GM12892 (cell line): ENCODE measurements at regions not wholly inside any gene's neighbourhood (a gene's known extent, or its start where the extent isn't known, plus 50 kb on each side); places are given as distances from the start of the nearest gene placed in this dataset.
"Not testable (repeated sequence)": the region's sequence is repeated elsewhere in the genome, so short reads cannot be mapped to it uniquely, and the experiment has no call there.

Experiments used
- DNase-seq: peaks from one replicate; pipeline ENCODE4 v3.0.0; 2011; ENCODE audit not compliant: insufficient read length
- FAIRE-seq: peaks from 2 replicates; lab custom pipeline; 2011; peaks lifted over from hg19 to GRCh38; lab: Jason Lieb, UNC
- POLR2A ChIP-seq: IDR thresholded peaks from 2 replicates; pipeline ENCODE4 v1.6.1; 2011; ENCODE audit warnings: low read depth, low read length, control low read depth
- POLR2AphosphoS5 ChIP-seq: IDR thresholded peaks from 2 replicates; pipeline ENCODE4 v1.6.1; 2011; ENCODE audit warnings: low read depth, low read length, control low read depth
- TAF1 ChIP-seq: IDR thresholded peaks from 2 replicates; pipeline ENCODE4 v1.6.1; 2011; ENCODE audit warnings: low read depth, mild to moderate bottlenecking, control low read depth, low read length, borderline replicate concordance

- DNase-seq (no peak), FAIRE-seq (no peak)
- TF ChIP-seq POLR2A (no peak), POLR2AphosphoS5 (no peak), TAF1 (no peak)
Measured at GRCh38 chr12:59075968-59076490, 155.7 kb upstream of the LRIG3 start.

- no peak for DNase-seq
- no peak for FAIRE-seq
- TF ChIP-seq POLR2A (no peak), TAF1 (no peak), POLR2AphosphoS5 (no peak)
Measured at GRCh38 chr12:59075141-59075540, 154.8 kb upstream of the LRIG3 start.

GRCh38 chr12:59070322-59070933, 150.1 kb upstream of the LRIG3 start:
- TF ChIP-seq TAF1 (no peak), POLR2AphosphoS5 (no peak), POLR2A (no peak)

GRCh38 chr12:59069516-59069915, 149.2 kb upstream of the LRIG3 start:
- TF ChIP-seq POLR2A (no peak), TAF1 (no peak), POLR2AphosphoS5 (no peak)
- FAIRE-seq: no peak

More at GRCh38 chr12:59070322-59070933, 150.1 kb upstream of the LRIG3 start:
- FAIRE-seq (no peak), DNase-seq (no peak)

GRCh38 chr12:59068436-59068835, 148.1 kb upstream of the LRIG3 start:
- FAIRE-seq: no peak
- no peak for TF ChIP-seq TAF1
- TF ChIP-seq POLR2AphosphoS5: no peak
- TF ChIP-seq POLR2A: no peak
- DNase-seq: no peak

More at GRCh38 chr12:59069516-59069915, 149.2 kb upstream of the LRIG3 start:
- no peak for DNase-seq

- TF ChIP-seq POLR2A (no peak), TAF1 (no peak), POLR2AphosphoS5 (no peak)
- DNase-seq: no peak
- FAIRE-seq: peak; percentile 40
Measured at GRCh38 chr12:59067083-59067482, 146.8 kb upstream of the LRIG3 start.

GRCh38 chr12:59066445-59066844, 146.1 kb upstream of the LRIG3 start:
- TF ChIP-seq POLR2A: no peak
- DNase-seq: no peak
- FAIRE-seq: no peak

- no peak for FAIRE-seq
- no peak for TF ChIP-seq POLR2AphosphoS5
- no peak for TF ChIP-seq TAF1
- no peak for TF ChIP-seq POLR2A
- no peak for DNase-seq
Measured at GRCh38 chr12:59059088-59059935, 139.0 kb upstream of the LRIG3 start.

GRCh38 chr12:59056966-59057365, 136.7 kb upstream of the LRIG3 start:
- TF ChIP-seq POLR2A (no peak), TAF1 (no peak), POLR2AphosphoS5 (no peak)
- DNase-seq (no peak), FAIRE-seq (no peak)

- no peak for TF ChIP-seq POLR2A
- TF ChIP-seq TAF1: no peak
- TF ChIP-seq POLR2AphosphoS5: no peak
- DNase-seq (no peak), FAIRE-seq (peak; percentile 9)
Measured at GRCh38 chr12:59055204-59055860, 135.0 kb upstream of the LRIG3 start.

- not testable (repeated sequence) for DNase-seq, FAIRE-seq
Measured at GRCh38 chr12:59053266-59053899, 133.1 kb upstream of the LRIG3 start.
